Endothelial cell of umbilical vein (primary cell): ENCODE measurements at regions not wholly inside any gene's neighbourhood (a gene's known extent, or its start where the extent isn't known, plus 50 kb on each side); places are given as distances from the start of the nearest gene placed in this dataset.

Experiments
- BruUV-seq: library from RNA; stranded (reverse); fragments of 400-500 nt; replicated peaks from 2 replicates; lab custom pipeline; 2021; lab: Mats Ljungman, UMichigan
- CTCF ChIA-PET: fragments of 300-600, 350-600 bp; sonication (Branson Sonifier 250); formaldehyde crosslinking; loops from one replicate; lab custom pipeline; 2021; ENCODE audit warnings: antibody characterized with exemption, inconsistent platforms; lab: Charles Lee
- POLR2A ChIA-PET: fragments of 300-600, 350-600 bp; sonication (Branson Sonifier 250); formaldehyde crosslinking; loops from one replicate; lab custom pipeline; 2021; ENCODE audit warnings: antibody characterized with exemption, inconsistent platforms; lab: Charles Lee
- DNase-seq: peaks from one replicate; pipeline ENCODE4 v3.0.0-alpha.2; 2011; ENCODE audit warnings: low read depth, low spot score
- FAIRE-seq: peaks from 2 replicates; lab custom pipeline; 2011; peaks lifted over from hg19 to GRCh38; lab: Jason Lieb, UNC
- H2AFZ ChIP-seq: 2 replicates; pipeline ENCODE4 v1.6.0; 2012; ENCODE audit warnings: low read depth, low read length, control low read depth, inconsistent platforms
- H3K27ac ChIP-seq: 2 replicates; pipeline ENCODE4 v1.5.1; 2011; ENCODE audit warnings: low read depth, mild to moderate bottlenecking, control low read depth, low read length, moderate library complexity; ENCODE audit not compliant: insufficient read depth
- H3K27me3 ChIP-seq, 2 experiments: 2 replicates each; pipeline versions ENCODE4 v1.6.0 to v1.6.1; 2011; ENCODE audit warnings: low read length in 2 of 2, mixed read lengths in 1 of 2; ENCODE audit not compliant: control insufficient read depth in 2 of 2, insufficient read depth in 2 of 2
- H3K36me3 ChIP-seq, 2 experiments: 2 replicates in 1 of 2; 3 replicates in 1 of 2; pipeline ENCODE4 v1.5.1; 2011; ENCODE audit warnings: low read length in 2 of 2, mild to moderate bottlenecking in 1 of 2, moderate library complexity in 1 of 2; ENCODE audit not compliant: control insufficient read depth in 2 of 2, insufficient read depth in 2 of 2; ENCODE audit errors: extremely low read depth in 1 of 2
- H3K4me1 ChIP-seq: 3 replicates; pipeline ENCODE4 v1.5.1; 2011; ENCODE audit warnings: mild to moderate bottlenecking, low read length; ENCODE audit not compliant: control insufficient read depth, insufficient read depth; ENCODE audit errors: extremely low read depth
- H3K4me2 ChIP-seq: 2 replicates; pipeline ENCODE4 v1.6.1; 2011; ENCODE audit warnings: low read length, control low read depth, mixed read lengths; ENCODE audit not compliant: insufficient read depth
- H3K4me3 ChIP-seq, 3 experiments: fragments of 200-600 bp in 1 of 3; sonication (generic), shearing (Covaris generic) in 1 of 3; replicated peaks in 1 of 3; 2 replicates each; pipeline ENCODE4 v1.5.1; 2011 to 2016; ENCODE audit warnings: control low read depth in 3 of 3, low read length in 3 of 3, mild to moderate bottlenecking in 2 of 3, inconsistent platforms in 1 of 3, low read depth in 1 of 3, moderate library complexity in 1 of 3; ENCODE audit not compliant: insufficient read depth in 1 of 3
- H3K79me2 ChIP-seq: 2 replicates; pipeline ENCODE4 v1.6.0; 2012; ENCODE audit warnings: low read length, inconsistent platforms; ENCODE audit not compliant: control insufficient read depth, insufficient read depth
- H3K9ac ChIP-seq: replicated peaks from 2 replicates; pipeline ENCODE3; 2011; ENCODE audit warnings: low read length, control low read depth; ENCODE audit not compliant: insufficient read depth; ENCODE audit errors: extremely low read depth
- H3K9me1 ChIP-seq: replicated peaks from 3 replicates; pipeline ENCODE4 v1.6.0; 2011; ENCODE audit warnings: mild to moderate bottlenecking, low read length; ENCODE audit not compliant: control insufficient read depth, insufficient read depth; ENCODE audit errors: extremely low read depth
- H3K9me3 ChIP-seq: replicated peaks from 2 replicates; pipeline ENCODE4 v1.5.1; 2012; ENCODE audit warnings: low read length, inconsistent platforms; ENCODE audit not compliant: control insufficient read depth, insufficient read depth
- H4K20me1 ChIP-seq: replicated peaks from 2 replicates; pipeline ENCODE3; 2011; ENCODE audit warnings: mild to moderate bottlenecking, low read length; ENCODE audit not compliant: control insufficient read depth, insufficient read depth; ENCODE audit errors: extremely low read depth
- EZH2 ChIP-seq: IDR thresholded peaks from 2 replicates; pipeline ENCODE4 v1.6.1; 2012; ENCODE audit warnings: borderline replicate concordance, low read depth, mild to moderate bottlenecking, moderate library complexity, low read length, inconsistent platforms; ENCODE audit not compliant: severe bottlenecking
- FOS ChIP-seq: IDR thresholded peaks from 2 replicates; pipeline ENCODE4 v1.6.1; 2011; ENCODE audit warnings: mild to moderate bottlenecking, low read length, moderate library complexity, borderline replicate concordance; ENCODE audit not compliant: insufficient read depth
- GATA2 ChIP-seq: IDR thresholded peaks from 2 replicates; pipeline ENCODE4 v1.7.0; 2011; ENCODE audit warnings: low read depth, mild to moderate bottlenecking, moderate library complexity, mixed read lengths, low read length; ENCODE audit not compliant: insufficient read length, insufficient read depth
- JUN ChIP-seq: IDR thresholded peaks from 2 replicates; pipeline ENCODE4 v1.6.1; 2011; ENCODE audit warnings: borderline replicate concordance, low read depth; ENCODE audit not compliant: insufficient read length, insufficient read depth
- MYC ChIP-seq: IDR thresholded peaks from one replicate; pipeline ENCODE4 v1.6.1; 2011; ENCODE audit warnings: mild to moderate bottlenecking, low read depth, low read length
- POLR2A ChIP-seq: IDR thresholded peaks from 2 replicates; pipeline ENCODE4 v1.6.1; 2012; ENCODE audit warnings: low read depth, mild to moderate bottlenecking, control low read depth, low read length
- POLR2AphosphoS5 ChIP-seq: IDR thresholded peaks from 2 replicates; pipeline ENCODE4 v1.6.1; 2012; ENCODE audit warnings: low read depth, mild to moderate bottlenecking, control low read depth, low read length, moderate library complexity; ENCODE audit not compliant: insufficient read depth
- dilution Hi-C: fragments of 300-500 bp; cut with MboI; formaldehyde crosslinking; loops from one replicate; pipeline ENCODE4 v1.15.0; 2019; ENCODE audit warnings: low sequenced_read_pairs; ENCODE audit not compliant: extremely low pct_ligation_motif_present
- intact Hi-C: fragments of 100-400 bp; cut with micrococcal nuclease; formaldehyde crosslinking; loops from one replicate; pipeline ENCODE4 v1.10.0; 2022
- TF ChIP-seq, protein P1 (sequence below): IDR thresholded peaks from 2 replicates; pipeline ENCODE4 v1.6.1; 2011; ENCODE audit not compliant: insufficient read depth, insufficient read length
- TF ChIP-seq, protein P2 (sequence below), 2 donors: IDR thresholded peaks; 1 replicate in 1 of 2; 2 replicates in 1 of 2; pipeline ENCODE4 v1.5.1; 2011; ENCODE audit warnings: low read length in 2 of 2, mild to moderate bottlenecking in 2 of 2, moderate library complexity in 2 of 2, control low read depth in 1 of 2, inconsistent platforms in 1 of 2, low read depth in 1 of 2; ENCODE audit not compliant: insufficient read depth in 1 of 2; ENCODE audit errors: extremely low read depth in 1 of 2

DNA sequence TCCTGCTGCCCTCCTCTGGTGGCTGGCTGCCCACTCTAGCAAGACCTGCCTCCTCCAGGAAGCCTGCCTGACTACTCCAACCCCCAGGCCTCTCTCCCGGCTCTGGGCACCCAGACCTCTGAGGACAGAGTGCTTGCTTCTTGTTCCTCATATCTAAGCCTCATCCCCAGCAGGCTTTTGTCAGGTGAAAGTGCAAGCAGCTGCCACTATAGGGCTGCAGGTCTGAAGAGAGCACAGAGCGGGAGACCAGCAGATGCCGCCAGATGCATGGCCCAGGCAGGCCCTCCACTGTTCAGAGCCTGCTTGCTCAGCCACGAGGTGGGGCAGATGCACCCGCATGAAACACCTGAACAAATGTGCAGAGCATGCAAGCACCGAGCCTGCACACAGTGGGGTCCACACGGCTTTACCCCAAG, 73.0 kb downstream of the SERPINA3 start:
- Histone ChIP-seq H4K20me1 (no peaks in the 10 kb centered on the region), H3K9me3 (no peaks in the 10 kb centered on the region), H3K9me1 (no peaks in the 10 kb centered on the region), H3K4me3 (no peak overlapping the region), H3K27me3 (no peaks in the 10 kb centered on the region), H3K27ac (no peak overlapping the region), H2AFZ (no peak overlapping the region), H3K36me3 (no peaks in the 10 kb centered on the region), H3K9ac (no peak overlapping the region), H3K4me1 (no peaks in the 10 kb centered on the region), H3K4me2 (no peak overlapping the region), H3K79me2 (no peaks in the 10 kb centered on the region)
- DNase-seq (no peak), FAIRE-seq (no peak)
- CTCF ChIA-PET = no interaction called here
- dilution Hi-C loops (no loop called here), intact Hi-C loops (no loop called here)
- BruUV-seq = no TSS peak
- POLR2A ChIA-PET = no interaction called here
- TF ChIP-seq, protein P1, sequence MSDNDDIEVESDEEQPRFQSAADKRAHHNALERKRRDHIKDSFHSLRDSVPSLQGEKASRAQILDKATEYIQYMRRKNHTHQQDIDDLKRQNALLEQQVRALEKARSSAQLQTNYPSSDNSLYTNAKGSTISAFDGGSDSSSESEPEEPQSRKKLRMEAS = no peak
- TF ChIP-seq MYC = no peak
- TF ChIP-seq FOS = no peak
- TF ChIP-seq GATA2 = no peak
- TF ChIP-seq EZH2 = no peak
- TF ChIP-seq JUN = no peak
- no peak for TF ChIP-seq POLR2AphosphoS5
- TF ChIP-seq, protein P2, sequence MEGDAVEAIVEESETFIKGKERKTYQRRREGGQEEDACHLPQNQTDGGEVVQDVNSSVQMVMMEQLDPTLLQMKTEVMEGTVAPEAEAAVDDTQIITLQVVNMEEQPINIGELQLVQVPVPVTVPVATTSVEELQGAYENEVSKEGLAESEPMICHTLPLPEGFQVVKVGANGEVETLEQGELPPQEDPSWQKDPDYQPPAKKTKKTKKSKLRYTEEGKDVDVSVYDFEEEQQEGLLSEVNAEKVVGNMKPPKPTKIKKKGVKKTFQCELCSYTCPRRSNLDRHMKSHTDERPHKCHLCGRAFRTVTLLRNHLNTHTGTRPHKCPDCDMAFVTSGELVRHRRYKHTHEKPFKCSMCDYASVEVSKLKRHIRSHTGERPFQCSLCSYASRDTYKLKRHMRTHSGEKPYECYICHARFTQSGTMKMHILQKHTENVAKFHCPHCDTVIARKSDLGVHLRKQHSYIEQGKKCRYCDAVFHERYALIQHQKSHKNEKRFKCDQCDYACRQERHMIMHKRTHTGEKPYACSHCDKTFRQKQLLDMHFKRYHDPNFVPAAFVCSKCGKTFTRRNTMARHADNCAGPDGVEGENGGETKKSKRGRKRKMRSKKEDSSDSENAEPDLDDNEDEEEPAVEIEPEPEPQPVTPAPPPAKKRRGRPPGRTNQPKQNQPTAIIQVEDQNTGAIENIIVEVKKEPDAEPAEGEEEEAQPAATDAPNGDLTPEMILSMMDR (IDR thresholded peaks at IDR 0.05; ENCODE audit: extremely low read depth in 1 of 2, insufficient read depth in 1 of 2, low read depth in 1 of 2, low read length in 2 of 2) = no peak
- no peak for TF ChIP-seq POLR2A
